ENCODE measurements at regions not wholly inside any gene's neighbourhood (a gene's known extent, or its start where the extent isn't known, plus 50 kb on each side); places are given as distances from the start of the nearest gene placed in this dataset.

GRCh38 chr6:105835373-105835772 is 250.8 kb upstream of the PRDM1 start:
- no peak for DNase-seq
- no peak overlapping the region for H3K4me3 Mint-ChIP-seq
- peaks cover 19% of the 10 kb centered on the region for H3K4me1 Mint-ChIP-seq

GRCh38 chr6:105833959-105834947 is 251.9 kb upstream of the PRDM1 start:
- CTCF ChIA-PET, result no interaction called here
- H3K36me3 Mint-ChIP-seq, result no peaks in the 10 kb centered on the region
- peaks cover 16% of the 10 kb centered on the region for H3K4me1 Mint-ChIP-seq
- no peak overlapping the region for H3K27ac Mint-ChIP-seq
- no peaks in the 10 kb centered on the region for H3K9me3 Mint-ChIP-seq
- peaks cover 4% of the 10 kb centered on the region for H3K27me3 Mint-ChIP-seq
- DNase-seq, result no peak
- H3K4me3 Mint-ChIP-seq, result no peak overlapping the region

More at GRCh38 chr6:105835373-105835772, 250.8 kb upstream of the PRDM1 start:
- H3K36me3 Mint-ChIP-seq, result no peaks in the 10 kb centered on the region
- H3K27me3 Mint-ChIP-seq, result peaks cover 5% of the 10 kb centered on the region
- H3K27ac Mint-ChIP-seq, result no peak overlapping the region
- CTCF ChIA-PET, result no interaction called here
- H3K9me3 Mint-ChIP-seq, result no peaks in the 10 kb centered on the region

- Mint-ChIP-seq H3K36me3 (no peaks in the 10 kb centered on the region), H3K4me1 (peaks cover 14% of the 10 kb centered on the region), H3K4me3 (no peak overlapping the region), H3K9me3 (peaks cover 2% of the 10 kb centered on the region), H3K27me3 (no peaks in the 10 kb centered on the region), H3K27ac (no peak overlapping the region)
- CTCF ChIA-PET, result no interaction called here
- DNase-seq, result no peak
These were observed 253.8 kb upstream of the PRDM1 start for GRCh38 chr6:105832313-105832761.

DNA sequence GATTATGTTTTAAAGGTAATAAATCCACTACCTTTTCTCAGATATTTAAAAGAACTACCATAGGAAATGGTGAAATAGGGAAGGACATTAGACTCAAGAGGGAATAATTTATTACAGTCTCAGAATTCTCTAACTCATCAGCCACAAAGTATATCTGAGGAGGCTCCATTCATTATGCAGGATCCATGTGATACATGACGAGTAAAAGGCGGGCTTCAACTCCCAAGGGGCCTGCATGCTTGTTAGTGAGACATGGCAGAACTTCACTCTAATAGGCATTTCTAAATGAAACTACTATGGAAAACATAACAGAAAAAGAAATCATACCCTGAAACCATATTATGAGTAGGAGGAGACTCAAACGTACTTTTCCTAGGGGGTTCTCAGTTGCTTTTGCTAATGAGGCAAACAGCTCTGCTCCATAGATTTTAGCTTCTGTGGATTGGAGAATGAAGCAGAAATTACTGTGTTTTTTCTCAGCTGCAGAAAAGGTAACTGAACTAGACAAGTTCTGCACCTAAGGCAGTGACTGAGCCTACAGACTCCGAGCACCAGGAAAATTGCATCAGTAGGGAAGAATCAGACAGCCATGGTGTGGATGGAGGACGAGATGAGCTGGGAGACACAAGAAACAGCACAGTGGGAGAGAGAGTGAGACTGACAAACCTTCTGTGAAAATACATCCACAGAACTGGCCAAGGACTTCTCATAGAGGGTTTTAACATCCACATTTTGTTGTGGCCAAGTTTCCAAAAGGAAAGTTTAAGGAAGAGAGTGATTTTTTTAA is 254.6 kb upstream of the PRDM1 start:
- no peak for DNase-seq
- CTCF ChIA-PET, result no interaction called here

DNA sequence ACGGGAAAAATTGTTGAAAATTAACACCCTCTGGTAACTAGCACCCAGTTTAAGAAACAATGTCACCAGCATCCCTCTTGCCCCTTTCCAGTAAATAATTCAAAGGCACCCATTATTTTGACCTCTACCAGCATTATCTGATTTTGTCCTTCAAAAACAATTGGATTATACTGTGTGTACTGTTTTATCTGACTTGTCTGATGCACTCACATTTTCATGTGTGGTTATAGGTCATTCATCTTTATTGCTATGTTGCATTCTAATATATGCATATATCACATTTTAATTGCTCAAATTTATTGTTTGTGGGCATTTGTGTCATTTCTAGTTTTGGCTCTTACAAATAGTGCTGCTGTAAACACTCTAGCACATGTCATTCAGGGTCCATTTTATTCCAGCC is 260.9 kb upstream of the PRDM1 start:
- H3K4me1 Mint-ChIP-seq, result no peaks in the 10 kb centered on the region
- no peak overlapping the region for H3K27ac Mint-ChIP-seq
- peaks cover 9% of the 10 kb centered on the region for H3K36me3 Mint-ChIP-seq
- DNase-seq, result no peak
- H3K9me3 Mint-ChIP-seq, result peaks cover 11% of the 10 kb centered on the region
- CTCF ChIA-PET, result no interaction called here
- H3K4me3 Mint-ChIP-seq, result no peak overlapping the region
- H3K27me3 Mint-ChIP-seq, result peaks cover 10% of the 10 kb centered on the region

More for the DNA sequence above, 254.6 kb upstream of the PRDM1 start:
- H3K4me3 Mint-ChIP-seq, result no peak overlapping the region
- H3K27ac Mint-ChIP-seq, result no peak overlapping the region
- H3K4me1 Mint-ChIP-seq, result peaks cover 14% of the 10 kb centered on the region
- H3K27me3 Mint-ChIP-seq, result no peaks in the 10 kb centered on the region
- H3K36me3 Mint-ChIP-seq, result no peaks in the 10 kb centered on the region
- peaks cover 2% of the 10 kb centered on the region for H3K9me3 Mint-ChIP-seq

GRCh38 chr6:105824732-105825131 is 261.4 kb upstream of the PRDM1 start:
- H3K4me3 Mint-ChIP-seq, result no peak overlapping the region
- DNase-seq, result no peak
- peaks cover 10% of the 10 kb centered on the region for H3K27me3 Mint-ChIP-seq
- no peaks in the 10 kb centered on the region for H3K4me1 Mint-ChIP-seq
- peaks cover 11% of the 10 kb centered on the region for H3K9me3 Mint-ChIP-seq
- CTCF ChIA-PET, result no interaction called here
- H3K27ac Mint-ChIP-seq, result no peak overlapping the region
- H3K36me3 Mint-ChIP-seq, result peaks cover 9% of the 10 kb centered on the region

DNA sequence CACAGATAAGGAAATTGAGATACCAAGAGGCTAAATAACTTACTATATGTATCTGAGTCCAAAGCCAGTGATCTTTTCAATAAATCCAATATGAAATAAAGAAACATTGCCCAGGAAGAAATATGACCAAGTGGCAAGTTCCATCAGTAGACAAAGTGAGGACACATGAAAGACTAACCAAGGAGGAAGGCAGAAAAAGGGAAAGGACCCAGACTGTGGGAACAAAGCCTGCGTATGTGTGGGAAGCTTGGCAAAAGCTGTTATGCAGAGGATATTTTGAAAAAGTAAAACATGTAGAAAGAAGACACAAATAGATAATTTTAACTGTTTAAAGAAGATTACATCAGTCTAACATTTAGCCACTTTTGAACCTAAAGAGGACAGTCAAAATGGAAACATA is 264.4 kb upstream of the PRDM1 start:
- Mint-ChIP-seq H3K4me1 (peaks cover under 1% of the 10 kb centered on the region), H3K27ac (no peak overlapping the region), H3K36me3 (peaks cover 9% of the 10 kb centered on the region), H3K4me3 (no peak overlapping the region), H3K27me3 (peaks cover 10% of the 10 kb centered on the region), H3K9me3 (peaks cover 10% of the 10 kb centered on the region)
- CTCF ChIA-PET, result no interaction called here
- no peak for DNase-seq

DNA sequence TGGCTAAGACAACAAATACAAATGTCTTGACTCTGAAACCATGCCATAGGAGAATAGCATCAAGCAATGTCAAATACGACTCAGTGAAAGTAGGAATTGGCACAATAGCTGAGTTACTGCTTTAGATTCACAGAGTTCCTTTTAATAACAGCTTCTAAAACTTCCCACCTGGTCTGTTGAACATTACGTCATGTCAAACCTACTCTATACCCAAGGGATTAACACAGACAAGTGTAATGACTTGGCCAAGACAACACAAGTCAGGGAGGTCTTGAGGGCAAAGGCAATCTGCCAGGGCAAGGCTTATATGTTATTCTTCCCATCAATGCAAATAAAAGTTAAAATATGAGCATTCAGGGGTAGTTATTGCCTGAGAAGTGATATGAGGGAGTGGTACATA is 265.1 kb upstream of the PRDM1 start:
- no peak for DNase-seq
- peaks cover 11% of the 10 kb centered on the region for H3K36me3 Mint-ChIP-seq
- peaks cover 10% of the 10 kb centered on the region for H3K27me3 Mint-ChIP-seq
- peaks cover 10% of the 10 kb centered on the region for H3K9me3 Mint-ChIP-seq
- no peak overlapping the region for H3K4me3 Mint-ChIP-seq
- H3K4me1 Mint-ChIP-seq, result peaks cover 8% of the 10 kb centered on the region
- CTCF ChIA-PET, result no interaction called here
- H3K27ac Mint-ChIP-seq, result no peak overlapping the region

- Mint-ChIP-seq H3K4me1 (peaks cover 20% of the 10 kb centered on the region), H3K27ac (no peak overlapping the region), H3K36me3 (peaks cover 11% of the 10 kb centered on the region), H3K27me3 (peaks cover 10% of the 10 kb centered on the region), H3K4me3 (no peak overlapping the region), H3K9me3 (peaks cover 10% of the 10 kb centered on the region)
- CTCF ChIA-PET, result interaction anchor here (1.3 kb wide), 1 partner anchor 82 kb away, joined by 3 read pairs; no protein-coding TSS in a partner anchor
- no peak for DNase-seq
These were observed 266.4 kb upstream of the PRDM1 start for GRCh38 chr6:105819745-105820144.

DNA sequence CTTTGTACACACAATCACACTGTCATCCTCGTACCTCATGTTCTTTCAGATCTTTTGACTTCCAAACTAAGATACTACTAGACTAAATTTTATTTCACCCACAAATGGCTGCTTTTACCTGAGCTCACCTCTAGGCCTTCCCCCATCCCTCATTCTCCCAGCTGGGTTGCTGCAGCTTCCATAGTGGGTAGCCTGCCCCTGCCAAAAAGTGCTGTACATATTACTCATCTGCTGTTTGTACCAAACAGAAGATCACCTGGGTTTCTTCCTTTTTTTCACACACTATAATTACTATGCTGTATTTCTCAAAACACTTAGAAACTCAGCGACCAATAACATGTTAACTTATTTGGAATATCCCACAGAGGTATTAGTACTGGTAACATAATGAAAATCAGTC is 267.6 kb upstream of the PRDM1 start:
- H3K9me3 Mint-ChIP-seq, result peaks cover 10% of the 10 kb centered on the region
- H3K27ac Mint-ChIP-seq, result no peak overlapping the region
- H3K4me3 Mint-ChIP-seq, result no peak overlapping the region
- H3K4me1 Mint-ChIP-seq, result peaks cover 33% of the 10 kb centered on the region
- CTCF ChIA-PET, result interaction anchor here (1.3 kb wide), 1 partner anchor 81 kb away, joined by 3 read pairs; no protein-coding TSS in a partner anchor
- H3K27me3 Mint-ChIP-seq, result peaks cover 9% of the 10 kb centered on the region
- no peak for DNase-seq
- peaks cover 11% of the 10 kb centered on the region for H3K36me3 Mint-ChIP-seq

DNA sequence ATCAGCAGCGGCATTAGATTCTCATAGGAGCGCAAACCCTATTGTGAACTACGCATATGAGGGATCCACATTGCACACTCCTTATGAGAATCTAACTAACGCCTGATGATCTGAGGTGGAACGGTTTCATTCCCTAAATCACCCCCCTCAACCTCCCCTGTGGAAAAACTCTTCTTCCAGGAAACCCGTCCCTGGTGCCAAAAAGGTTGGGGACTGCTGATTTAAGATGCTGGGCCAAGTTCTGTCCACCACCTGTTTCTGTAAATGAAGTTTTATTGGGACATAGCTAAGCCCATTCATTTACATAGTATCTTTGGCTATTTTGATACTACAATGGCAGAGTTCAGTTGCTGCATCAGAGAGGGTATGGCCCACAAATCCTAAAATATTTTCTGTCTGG is 268.2 kb upstream of the PRDM1 start:
- peaks cover 11% of the 10 kb centered on the region for H3K27me3 Mint-ChIP-seq
- no peak for DNase-seq
- H3K4me3 Mint-ChIP-seq, result no peak overlapping the region
- peaks cover 38% of the 10 kb centered on the region for H3K4me1 Mint-ChIP-seq
- CTCF ChIA-PET, result no interaction called here
- H3K27ac Mint-ChIP-seq, result no peak overlapping the region
- H3K36me3 Mint-ChIP-seq, result peaks cover 9% of the 10 kb centered on the region
- H3K9me3 Mint-ChIP-seq, result peaks cover 8% of the 10 kb centered on the region

DNA sequence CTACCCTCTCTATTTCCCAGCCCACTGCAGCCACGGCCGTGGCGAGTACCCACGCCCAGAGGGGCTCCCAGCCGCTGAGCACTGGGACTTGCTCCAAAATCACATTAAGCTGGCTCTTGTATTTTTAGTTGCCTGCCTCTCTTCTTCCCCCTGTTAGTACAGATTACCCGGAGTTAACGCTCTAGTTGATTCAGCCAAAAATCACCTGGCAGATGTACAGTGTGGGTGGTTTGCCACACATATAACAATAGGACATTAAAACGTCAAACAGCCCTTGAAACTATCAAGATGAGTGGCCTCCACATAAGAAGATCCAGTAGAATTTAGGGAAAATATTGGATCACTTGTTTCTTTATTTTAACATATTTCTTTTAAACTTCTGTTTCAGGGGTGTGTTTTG is 268.8 kb upstream of the PRDM1 start:
- Mint-ChIP-seq H3K4me1 (peaks cover 43% of the 10 kb centered on the region), H3K4me3 (no peak overlapping the region), H3K27ac (peak overlapping the region; percentile 6), H3K9me3 (peaks cover 4% of the 10 kb centered on the region), H3K36me3 (peaks cover 7% of the 10 kb centered on the region), H3K27me3 (peaks cover 8% of the 10 kb centered on the region)
- DNase-seq, result no peak
- CTCF ChIA-PET, result no interaction called here

DNA sequence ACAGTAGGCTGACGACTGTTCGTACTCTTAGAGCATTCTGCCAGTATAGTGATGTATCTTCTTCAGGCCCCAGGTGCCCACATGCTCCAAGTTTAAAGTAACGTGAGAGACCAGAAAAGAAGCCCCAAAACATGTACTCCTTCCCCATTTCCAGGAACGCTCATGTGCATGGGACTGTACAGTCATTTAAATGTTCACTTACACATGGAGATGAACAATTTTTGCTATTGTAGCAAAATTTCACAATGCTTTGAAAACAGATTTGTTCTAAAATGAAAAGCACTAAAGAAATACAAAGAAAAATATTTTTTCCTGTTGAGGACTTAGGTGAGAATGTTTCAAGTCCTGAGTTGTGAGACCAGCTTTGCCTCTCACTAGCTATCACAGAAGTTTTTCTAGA is 269.3 kb upstream of the PRDM1 start:
- CTCF ChIA-PET, result no interaction called here
- H3K36me3 Mint-ChIP-seq, result peaks cover 4% of the 10 kb centered on the region

DNA sequence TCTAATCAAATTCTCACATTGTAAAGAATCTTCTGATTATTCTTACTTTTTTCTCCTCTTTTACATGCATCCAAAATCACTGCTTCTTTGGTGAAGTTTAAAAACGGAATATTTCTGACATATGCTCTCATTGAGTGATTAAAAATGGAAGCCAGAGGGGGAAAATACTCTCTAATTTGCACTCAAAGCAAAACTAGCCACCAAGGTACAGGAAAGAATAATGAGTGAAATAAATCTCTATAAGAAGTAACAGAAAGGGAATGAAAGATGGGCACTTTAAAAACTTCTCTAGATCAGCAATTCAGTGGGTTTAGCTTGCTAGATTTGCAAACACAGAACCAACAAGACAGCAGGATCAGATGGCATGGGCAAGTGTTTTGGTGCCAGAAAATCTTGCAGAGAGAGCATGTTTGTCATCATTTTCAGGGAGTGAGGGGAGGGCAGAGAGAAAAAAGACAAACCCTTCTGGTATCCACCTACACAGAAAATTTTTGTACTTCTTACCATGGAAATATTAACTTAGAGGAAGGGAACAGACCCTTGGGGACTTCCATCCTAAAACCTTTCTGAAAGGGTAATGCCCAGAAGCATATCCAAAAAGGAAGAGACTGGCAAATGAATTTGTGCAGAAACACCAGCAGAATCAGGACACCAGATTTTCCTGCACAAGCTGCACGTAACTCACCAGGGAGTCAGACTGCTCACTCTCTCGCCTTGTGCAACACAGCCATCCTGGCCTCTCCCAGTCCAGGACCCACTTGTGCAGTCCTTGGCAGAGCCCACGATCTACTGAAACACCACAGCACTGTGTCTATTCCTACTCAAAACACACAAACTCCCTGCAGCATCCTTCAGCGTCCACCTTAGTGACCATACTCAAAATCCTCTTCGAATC is 270.2 kb upstream of the PRDM1 start:
- CTCF ChIA-PET, result no interaction called here
- Mint-ChIP-seq H3K9me3 (no peaks in the 10 kb centered on the region), H3K4me3 (no peak overlapping the region), H3K27ac (no peak overlapping the region), H3K4me1 (peaks cover 52% of the 10 kb centered on the region), H3K36me3 (peaks cover 2% of the 10 kb centered on the region), H3K27me3 (peaks cover 4% of the 10 kb centered on the region)
- no peak for DNase-seq

More for the DNA sequence above, 269.3 kb upstream of the PRDM1 start:
- peaks cover 6% of the 10 kb centered on the region for H3K27me3 Mint-ChIP-seq
- no peak for DNase-seq
- H3K4me3 Mint-ChIP-seq, result no peak overlapping the region
- no peak overlapping the region for H3K27ac Mint-ChIP-seq
- peaks cover 2% of the 10 kb centered on the region for H3K9me3 Mint-ChIP-seq
- H3K4me1 Mint-ChIP-seq, result peaks cover 46% of the 10 kb centered on the region
